ENCODE measurements at regions not wholly inside any gene's neighbourhood (a gene's known extent, or its start where the extent isn't known, plus 50 kb on each side); places are given as distances from the start of the nearest gene placed in this dataset.

- no peaks in the 10 kb centered on the region for H3K9me3 Mint-ChIP-seq (ENCODE audit: low read depth)
- TF ChIP-seq CTCF (IDR thresholded peaks at IDR 0.05; ENCODE audit: unreplicated experiment), result no peak
- no peak overlapping the region for H3K4me3 Mint-ChIP-seq (ENCODE audit: low read depth)
- no peak overlapping the region for H3K27ac Mint-ChIP-seq
- peaks cover 37% of the 10 kb centered on the region for H3K4me1 Mint-ChIP-seq (ENCODE audit: low read depth)
- no peak for DNase-seq (ENCODE audit: low spot score, unreplicated experiment)
- H3K27me3 Mint-ChIP-seq, result peaks cover 3% of the 10 kb centered on the region
- no peaks in the 10 kb centered on the region for H3K36me3 Mint-ChIP-seq (ENCODE audit: insufficient read depth)
These were observed 171.0 kb upstream of the NECTIN1 start for GRCh38 chr11:119899997-119900396.

- Mint-ChIP-seq H3K27ac (no peak overlapping the region), H3K27me3 (peaks cover 10% of the 10 kb centered on the region), H3K36me3 (ENCODE audit: insufficient read depth) (no peaks in the 10 kb centered on the region), H3K9me3 (ENCODE audit: low read depth) (no peaks in the 10 kb centered on the region), H3K4me1 (ENCODE audit: low read depth) (peaks cover 19% of the 10 kb centered on the region), H3K4me3 (ENCODE audit: low read depth) (no peak overlapping the region)
- DNase-seq (ENCODE audit: low spot score, unreplicated experiment), result no peak
- no peak for TF ChIP-seq CTCF (IDR thresholded peaks at IDR 0.05; ENCODE audit: unreplicated experiment)
These were observed 168.6 kb upstream of the NECTIN1 start for GRCh38 chr11:119897576-119897975.

GRCh38 chr11:119897046-119897440 is 168.0 kb upstream of the NECTIN1 start:
- H3K9me3 Mint-ChIP-seq (ENCODE audit: low read depth), result no peaks in the 10 kb centered on the region
- no peak overlapping the region for H3K4me3 Mint-ChIP-seq (ENCODE audit: low read depth)
- no peak for TF ChIP-seq CTCF (IDR thresholded peaks at IDR 0.05; ENCODE audit: unreplicated experiment)

GRCh38 chr11:119896387-119897045 is 167.5 kb upstream of the NECTIN1 start:
- no peak overlapping the region for H3K27ac Mint-ChIP-seq
- peaks cover 13% of the 10 kb centered on the region for H3K4me1 Mint-ChIP-seq (ENCODE audit: low read depth)
- no peaks in the 10 kb centered on the region for H3K36me3 Mint-ChIP-seq (ENCODE audit: insufficient read depth)
- no peak for DNase-seq (ENCODE audit: low spot score, unreplicated experiment)
- H3K27me3 Mint-ChIP-seq, result peaks cover 17% of the 10 kb centered on the region
- H3K4me3 Mint-ChIP-seq (ENCODE audit: low read depth), result no peak overlapping the region
- H3K9me3 Mint-ChIP-seq (ENCODE audit: low read depth), result no peaks in the 10 kb centered on the region
- TF ChIP-seq CTCF (IDR thresholded peaks at IDR 0.05; ENCODE audit: unreplicated experiment), result no peak

More at GRCh38 chr11:119897046-119897440, 168.0 kb upstream of the NECTIN1 start:
- Mint-ChIP-seq H3K27me3 (peaks cover 15% of the 10 kb centered on the region), H3K4me1 (ENCODE audit: low read depth) (peaks cover 15% of the 10 kb centered on the region), H3K27ac (peak overlapping the region; percentile 7), H3K36me3 (ENCODE audit: insufficient read depth) (no peaks in the 10 kb centered on the region)
- no peak for DNase-seq (ENCODE audit: low spot score, unreplicated experiment)

- Mint-ChIP-seq H3K36me3 (ENCODE audit: insufficient read depth) (no peaks in the 10 kb centered on the region), H3K4me1 (ENCODE audit: low read depth) (peaks cover 14% of the 10 kb centered on the region), H3K9me3 (ENCODE audit: low read depth) (no peaks in the 10 kb centered on the region), H3K27me3 (peaks cover 21% of the 10 kb centered on the region), H3K4me3 (ENCODE audit: low read depth) (no peak overlapping the region), H3K27ac (no peak overlapping the region)
- TF ChIP-seq CTCF (IDR thresholded peaks at IDR 0.05; ENCODE audit: unreplicated experiment), result no peak
- no peak for DNase-seq (ENCODE audit: low spot score, unreplicated experiment)
These were observed 167.0 kb upstream of the NECTIN1 start for GRCh38 chr11:119895981-119896380.
